Esophagus (tissue), 2 donors: ENCODE measurements at regions not wholly inside any gene's neighbourhood (a gene's known extent, or its start where the extent isn't known, plus 50 kb on each side); places are given as distances from the start of the nearest gene placed in this dataset.
"Not testable (repeated sequence)": the region's sequence is repeated elsewhere in the genome, so short reads cannot be mapped to it uniquely, and the experiment has no call there.

Experiments used
- H3K27ac ChIP-seq, 2 donors: one replicate each; pipeline ENCODE4 v1.5.1; 2013; ENCODE audit warnings: low read depth in 2 of 2, mild to moderate bottlenecking in 2 of 2, inconsistent platforms in 1 of 2, low read length in 1 of 2, moderate library complexity in 1 of 2
- H3K27me3 ChIP-seq, 2 donors: one replicate each; pipeline ENCODE4 v1.6.1; 2013; ENCODE audit warnings: low read length in 2 of 2, control low read depth in 1 of 2, mild to moderate bottlenecking in 1 of 2; ENCODE audit not compliant: insufficient read depth in 2 of 2, control insufficient read depth in 1 of 2
- H3K36me3 ChIP-seq, 2 donors: one replicate each; pipeline ENCODE4 v1.6.1; 2013; ENCODE audit warnings: low read length in 1 of 2; ENCODE audit not compliant: control insufficient read depth in 2 of 2, insufficient read depth in 2 of 2
- H3K4me1 ChIP-seq, 2 donors: one replicate each; pipeline ENCODE4 v1.6.1; 2013; ENCODE audit warnings: low read length in 1 of 2; ENCODE audit not compliant: control insufficient read depth in 2 of 2, insufficient read depth in 2 of 2
- H3K4me3 ChIP-seq, 2 donors: one replicate each; pipeline ENCODE4 v1.5.1; 2013; ENCODE audit warnings: low read length in 2 of 2, mild to moderate bottlenecking in 2 of 2, low read depth in 1 of 2, moderate library complexity in 1 of 2
- H3K9me3 ChIP-seq, 2 donors: one replicate each; pipeline ENCODE4 v1.6.1; 2013; ENCODE audit warnings: mild to moderate bottlenecking in 2 of 2, low read depth in 1 of 2, low read length in 1 of 2, moderate library complexity in 1 of 2; ENCODE audit not compliant: control insufficient read depth in 2 of 2, insufficient read depth in 1 of 2
- WGBS, 2 donors: extraction: QIAGEN DNeasy Blood & Tissue Kit; methylation state at CpG; one replicate each; pipeline ENCODE4 v1.1.7; 2013; 5-methylcytosine and 5-hydroxymethylcytosine counted together
- donor health status: healthy with polysubstance abuse.
- donor health status: Bipolar disorder and iron deficiency.

GRCh38 chr14:49073292-49073691 is 512.9 kb downstream of the RPS29 start:
- H3K36me3 ChIP-seq, H3K27me3 ChIP-seq, H3K9me3 ChIP-seq: not testable (repeated sequence)

GRCh38 chr14:49058511-49058910 is 527.7 kb downstream of the RPS29 start:
- Histone ChIP-seq H3K4me1 (no peaks in the 10 kb centered on the region), H3K27me3 (no peaks in the 10 kb centered on the region), H3K9me3 (no peaks in the 10 kb centered on the region), H3K27ac (no peak overlapping the region), H3K36me3 (no peaks in the 10 kb centered on the region), H3K4me3 (no peak overlapping the region)
- WGBS, 2 donors = 47 to 65% methylated on average over 1 of the region's 1 CpG

More at GRCh38 chr14:49073292-49073691, 512.9 kb downstream of the RPS29 start:
- not testable (repeated sequence) for H3K4me3 ChIP-seq, H3K27ac ChIP-seq, H3K4me1 ChIP-seq

- no peaks in the 10 kb centered on the region for H3K36me3 ChIP-seq
- no peak overlapping the region for H3K4me3 ChIP-seq
- H3K27ac ChIP-seq = no peak overlapping the region
- H3K9me3 ChIP-seq = peaks cover 0 to 2% of the 10 kb centered on the region in 2 donors
- no peaks in the 10 kb centered on the region for H3K4me1 ChIP-seq
- H3K27me3 ChIP-seq = no peaks in the 10 kb centered on the region
- 38 to 58% methylated on average over 1 of the region's 1 CpG for WGBS, 2 donors
Measured at GRCh38 chr14:49057838-49058510, 528.2 kb downstream of the RPS29 start.

GRCh38 chr14:49056021-49056420 is 530.2 kb downstream of the RPS29 start:
- no peak overlapping the region for H3K27ac ChIP-seq
- H3K4me3 ChIP-seq = no peak overlapping the region
- no peaks in the 10 kb centered on the region for H3K36me3 ChIP-seq
- peaks cover 2% of the 10 kb centered on the region in 2 donors for H3K9me3 ChIP-seq
- 56 to 67% methylated on average over 1 of the region's 1 CpG for WGBS, 2 donors
- no peaks in the 10 kb centered on the region for H3K4me1 ChIP-seq
- no peaks in the 10 kb centered on the region for H3K27me3 ChIP-seq

DNA sequence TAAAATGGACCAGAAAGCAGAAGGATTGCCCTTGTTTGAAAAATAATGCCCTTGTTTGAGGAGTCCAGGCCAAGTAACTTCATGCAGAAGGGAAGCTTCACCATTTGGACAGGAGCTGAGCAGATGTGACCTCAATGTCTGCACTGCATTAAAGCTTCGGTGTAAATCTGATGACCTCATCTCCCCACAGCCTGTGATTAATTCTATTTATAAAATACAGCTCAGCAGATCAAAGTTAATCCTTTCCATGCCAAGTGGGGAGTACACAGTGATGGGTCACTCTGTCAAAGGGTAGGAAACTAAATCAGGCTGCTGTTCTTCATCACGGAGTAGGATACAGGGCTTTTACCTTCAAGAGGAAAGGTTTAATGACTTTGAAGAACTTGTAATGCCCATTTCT is 533.7 kb downstream of the RPS29 start:
- Histone ChIP-seq H3K4me1 (no peaks in the 10 kb centered on the region), H3K36me3 (no peaks in the 10 kb centered on the region), H3K9me3 (peaks cover 2 to 4% of the 10 kb centered on the region in 2 donors), H3K27ac (no peak overlapping the region), H3K27me3 (no peaks in the 10 kb centered on the region), H3K4me3 (no peak overlapping the region)
- 45% methylated on average over 2 of the region's 2 CpGs for WGBS, 2 donors

DNA sequence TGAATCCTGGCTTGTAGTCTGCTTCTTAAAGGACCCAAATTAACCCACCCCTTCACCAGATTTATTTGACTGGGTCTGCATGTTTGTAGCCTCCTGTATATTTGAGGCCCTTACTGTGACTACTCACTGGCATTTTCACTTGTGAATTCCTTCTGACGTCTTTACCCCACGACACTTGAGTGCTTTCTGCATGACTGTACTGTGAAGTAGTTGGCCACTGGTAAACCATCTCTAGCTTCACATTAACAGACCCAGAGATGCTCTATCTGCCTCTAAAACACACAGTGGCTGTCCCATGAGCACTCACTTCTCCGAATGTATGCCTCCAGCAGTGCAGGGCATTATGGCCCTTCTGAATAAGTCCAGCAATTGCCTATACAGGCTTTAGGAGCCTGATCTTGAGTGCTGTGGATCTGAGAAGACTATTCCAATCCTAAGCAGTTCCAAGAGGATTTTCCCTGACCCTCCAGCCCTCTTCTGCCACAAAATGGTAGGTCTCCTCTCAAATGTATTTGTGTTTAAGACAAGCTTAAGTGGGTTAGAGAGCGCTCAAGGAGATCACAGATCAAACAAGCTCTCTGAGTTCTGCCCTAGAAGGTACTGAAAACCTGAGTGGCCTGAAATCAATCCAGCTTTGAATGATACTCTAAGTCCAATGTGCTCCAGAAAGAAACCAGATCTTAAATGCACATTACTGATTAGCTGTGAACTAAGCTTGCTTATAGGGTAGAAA is 534.7 kb downstream of the RPS29 start:
- no peak overlapping the region for H3K27ac ChIP-seq
- WGBS, 2 donors = 85 to 88% methylated on average over 4 of the region's 4 CpGs
- H3K36me3 ChIP-seq = no peaks in the 10 kb centered on the region
- H3K27me3 ChIP-seq = no peaks in the 10 kb centered on the region
- H3K4me3 ChIP-seq = no peak overlapping the region
- H3K9me3 ChIP-seq = peaks cover 2 to 4% of the 10 kb centered on the region in 2 donors
- no peaks in the 10 kb centered on the region for H3K4me1 ChIP-seq

GRCh38 chr14:49050822-49051221 is 535.4 kb downstream of the RPS29 start:
- Histone ChIP-seq H3K4me1 (no peaks in the 10 kb centered on the region), H3K27ac (no peak overlapping the region), H3K4me3 (no peak overlapping the region), H3K27me3 (no peaks in the 10 kb centered on the region), H3K36me3 (no peaks in the 10 kb centered on the region), H3K9me3 (peaks cover 2 to 4% of the 10 kb centered on the region in 2 donors)
- WGBS, 2 donors = 53 to 72% methylated on average over 2 of the region's 2 CpGs

DNA sequence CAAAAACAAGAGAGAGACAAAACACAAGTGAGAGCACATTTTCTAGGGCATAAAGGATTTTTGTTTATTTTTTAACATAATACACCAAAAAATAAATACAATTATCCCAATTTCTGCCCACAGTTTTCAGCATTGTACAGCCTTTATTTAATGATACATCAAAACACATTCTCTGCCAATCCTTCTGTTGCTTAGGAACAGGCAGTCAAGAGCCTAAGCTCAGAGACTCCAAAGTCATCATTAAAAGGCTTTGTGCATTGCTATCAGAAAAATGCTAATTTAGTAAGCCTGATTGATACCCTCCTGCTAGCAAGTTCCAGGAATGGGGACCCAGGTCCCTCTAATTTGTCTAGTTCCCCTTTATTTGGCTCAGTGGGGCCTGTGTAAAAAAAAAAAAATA is 536.5 kb downstream of the RPS29 start:
- Histone ChIP-seq H3K9me3 (peaks cover 2 to 4% of the 10 kb centered on the region in 2 donors), H3K4me1 (no peaks in the 10 kb centered on the region), H3K27ac (no peak overlapping the region), H3K36me3 (no peaks in the 10 kb centered on the region), H3K27me3 (no peaks in the 10 kb centered on the region), H3K4me3 (no peak overlapping the region)

GRCh38 chr14:49044981-49045380 is 541.2 kb downstream of the RPS29 start:
- Histone ChIP-seq H3K4me3 (no peak overlapping the region), H3K36me3 (no peaks in the 10 kb centered on the region), H3K9me3 (no peaks in the 10 kb centered on the region), H3K4me1 (no peaks in the 10 kb centered on the region), H3K27ac (no peak overlapping the region), H3K27me3 (no peaks in the 10 kb centered on the region)
- 75% methylated on average over 2 of the region's 2 CpGs for WGBS, 2 donors

- 44 to 54% methylated on average over 8 of the region's 8 CpGs for WGBS, 2 donors
Measured at GRCh38 chr14:49036984-49037516, 549.1 kb downstream of the RPS29 start.

More at GRCh38 chr14:49036984-49037516, 549.1 kb downstream of the RPS29 start:
- Histone ChIP-seq H3K9me3 (no peaks in the 10 kb centered on the region), H3K27me3 (no peaks in the 10 kb centered on the region), H3K4me1 (no peaks in the 10 kb centered on the region), H3K4me3 (no peak overlapping the region), H3K27ac (no peak overlapping the region), H3K36me3 (no peaks in the 10 kb centered on the region)
